ENCODE measurements at regions not wholly inside any gene's neighbourhood (a gene's known extent, or its start where the extent isn't known, plus 50 kb on each side); places are given as distances from the start of the nearest gene placed in this dataset.

- no peak for TF ChIP-seq EZH2phosphoT487 (IDR thresholded peaks at IDR 0.05; ENCODE audit: unreplicated experiment)
- TF ChIP-seq CTCF (conservative IDR thresholded peaks at IDR 0.05; ENCODE audit: low read depth in 2 of 2), result no peak
- TF ChIP-seq EZH2 (IDR thresholded peaks at IDR 0.05; ENCODE audit: low read depth, unreplicated experiment), result no peak
- TF ChIP-seq ETS1 (IDR thresholded peaks at IDR 0.05), result no peak
- no peak for TF ChIP-seq POLR2AphosphoS5 (IDR thresholded peaks at IDR 0.05; ENCODE audit: low read depth)
- TF ChIP-seq REST (IDR thresholded peaks at IDR 0.05; ENCODE audit: unreplicated experiment), result no peak
- no peak for TF ChIP-seq NANOG (IDR thresholded peaks at IDR 0.05; ENCODE audit: borderline replicate concordance)
- no peak for TF ChIP-seq CREB1 (CRISPR knock-in tag; IDR thresholded peaks at IDR 0.05; ENCODE audit: low read depth)
- TF ChIP-seq ZNF331 (CRISPR knock-in tag; IDR thresholded peaks at IDR 0.05; ENCODE audit: low read depth), result no peak
- TF ChIP-seq JUNB (IDR thresholded peaks at IDR 0.05; ENCODE audit: unreplicated experiment), result no peak
These were observed 416.5 kb upstream of the ZEB2 start for GRCh38 chr2:144936442-144936841.

Data from GM23338 (cell line).